ENCODE measurements at regions not wholly inside any gene's neighbourhood (a gene's known extent, or its start where the extent isn't known, plus 50 kb on each side); places are given as distances from the start of the nearest gene placed in this dataset.

- no peak for DNase-seq
Measured at GRCh38 chr12:126663304-126664094, 1598.3 kb downstream of the AACS start.

GRCh38 chr12:126667339-126667738 is 1599.6 kb upstream of the TMEM132C start:
- no peak for DNase-seq

GRCh38 chr12:126668538-126668937 is 1598.4 kb upstream of the TMEM132C start:
- no peak for DNase-seq

- no peak for DNase-seq
Measured at GRCh38 chr12:126668961-126669360, 1598.0 kb upstream of the TMEM132C start.

GRCh38 chr12:126676434-126676833 is 1590.5 kb upstream of the TMEM132C start:
- DNase-seq, result no peak

- no peak for DNase-seq
Measured at GRCh38 chr12:126681676-126682075, 1585.3 kb upstream of the TMEM132C start.

GRCh38 chr12:126684703-126685102 is 1582.3 kb upstream of the TMEM132C start:
- no peak for DNase-seq

GRCh38 chr12:126685636-126686035 is 1581.3 kb upstream of the TMEM132C start:
- no peak for DNase-seq

- no peak for DNase-seq
Measured at GRCh38 chr12:126688556-126688955, 1578.4 kb upstream of the TMEM132C start.

GRCh38 chr12:126700096-126700495 is 1566.9 kb upstream of the TMEM132C start:
- no peak for DNase-seq

- no peak for DNase-seq
Measured at GRCh38 chr12:126704609-126705008, 1562.4 kb upstream of the TMEM132C start.

- DNase-seq, result no peak
Measured at GRCh38 chr12:126706300-126706699, 1560.7 kb upstream of the TMEM132C start.

GRCh38 chr12:126708492-126708896 is 1558.5 kb upstream of the TMEM132C start:
- peak in 1 of 2 donors; percentile 25 for DNase-seq

- DNase-seq, result no peak
Measured at GRCh38 chr12:126718365-126718764, 1548.6 kb upstream of the TMEM132C start.

GRCh38 chr12:126719912-126720705 is 1546.9 kb upstream of the TMEM132C start:
- no peak for DNase-seq

GRCh38 chr12:126726481-126727217 is 1540.3 kb upstream of the TMEM132C start:
- no peak for DNase-seq

- no peak for DNase-seq
Measured at GRCh38 chr12:126727218-126728075, 1539.5 kb upstream of the TMEM132C start.

GRCh38 chr12:126734296-126734695 is 1532.7 kb upstream of the TMEM132C start:
- DNase-seq, result no peak

GRCh38 chr12:126734710-126735109 is 1532.3 kb upstream of the TMEM132C start:
- no peak for DNase-seq

GRCh38 chr12:126741536-126742240 is 1525.3 kb upstream of the TMEM132C start:
- no peak for DNase-seq

- no peak for DNase-seq
Measured at GRCh38 chr12:126742241-126742641, 1524.7 kb upstream of the TMEM132C start.

Measured in CD4-positive, alpha-beta T cell treated with Interleukin-4 for 1 hour (primary cell).